Breast epithelium (tissue), 4 donors: ENCODE measurements at regions not wholly inside any gene's neighbourhood (a gene's known extent, or its start where the extent isn't known, plus 50 kb on each side); places are given as distances from the start of the nearest gene placed in this dataset.

ENCODE experiments used
- DNase-seq, 2 donors: peaks; one replicate each; pipeline ENCODE4 v3.0.0-alpha.2; 2019; ENCODE audit warnings: low spot score in 2 of 2
- H3K27ac ChIP-seq, 2 donors: fragments of 200-600 bp; sonication (generic) in 1 of 2; one replicate each; pipeline ENCODE4 v1.5.1; 2016 to 2019; ENCODE audit warnings: mild to moderate bottlenecking in 1 of 2
- H3K27me3 ChIP-seq, 2 donors: fragments of 200-600 bp; sonication (generic) in 1 of 2; one replicate each; pipeline versions ENCODE4 v1.5.1 to v1.6.0; 2017 to 2019; ENCODE audit warnings: control low read depth in 1 of 2, mild to moderate bottlenecking in 1 of 2
- H3K36me3 ChIP-seq: fragments of 200-600 bp; one replicate; pipeline ENCODE4 v1.5.1; 2019
- H3K4me1 ChIP-seq, 2 donors: fragments of 200-600 bp; sonication (generic); one replicate each; pipeline ENCODE4 v1.5.1; 2016 to 2019; ENCODE audit warnings: control low read depth in 1 of 2
- H3K4me3 ChIP-seq, 3 donors: fragments of 200-600 bp; sonication (generic); 1 replicate in 2 of 3; 2 replicates in 1 of 3; pipeline ENCODE4 v1.5.1; 2016 to 2019; ENCODE audit warnings: mild to moderate bottlenecking in 3 of 3, moderate library complexity in 2 of 3
- H3K9me3 ChIP-seq, 2 donors: fragments of 200-600 bp; sonication (generic) in 1 of 2; one replicate each; pipeline ENCODE4 v1.5.1; 2016 to 2019; ENCODE audit warnings: control low read depth in 1 of 2
- POLR2A ChIP-seq: fragments of 450-650 bp; IDR thresholded peaks from one replicate; pipeline ENCODE4 v1.6.1; 2016; ENCODE audit warnings: antibody characterized with exemption, mild to moderate bottlenecking, moderate library complexity
- POLR2AphosphoS5 ChIP-seq, 3 donors: sonication (generic); formaldehyde crosslinking; IDR thresholded peaks; one replicate each; pipeline ENCODE4 v1.6.1; 2017; ENCODE audit warnings: antibody characterized with exemption in 3 of 3
- intact Hi-C: fragments of 100-400 bp; cut with DNase I; formaldehyde crosslinking; loops from one replicate; pipeline ENCODE4 v1.15.1; 2023; ENCODE audit warnings: low total_unique reads
- TF ChIP-seq, protein P1 (sequence below), 3 donors: fragments of 450-650 bp; IDR thresholded peaks; one replicate each; pipeline ENCODE4 v1.5.1; 2016 to 2017; ENCODE audit warnings: antibody characterized with exemption in 3 of 3, mild to moderate bottlenecking in 3 of 3, moderate library complexity in 3 of 3

DNA sequence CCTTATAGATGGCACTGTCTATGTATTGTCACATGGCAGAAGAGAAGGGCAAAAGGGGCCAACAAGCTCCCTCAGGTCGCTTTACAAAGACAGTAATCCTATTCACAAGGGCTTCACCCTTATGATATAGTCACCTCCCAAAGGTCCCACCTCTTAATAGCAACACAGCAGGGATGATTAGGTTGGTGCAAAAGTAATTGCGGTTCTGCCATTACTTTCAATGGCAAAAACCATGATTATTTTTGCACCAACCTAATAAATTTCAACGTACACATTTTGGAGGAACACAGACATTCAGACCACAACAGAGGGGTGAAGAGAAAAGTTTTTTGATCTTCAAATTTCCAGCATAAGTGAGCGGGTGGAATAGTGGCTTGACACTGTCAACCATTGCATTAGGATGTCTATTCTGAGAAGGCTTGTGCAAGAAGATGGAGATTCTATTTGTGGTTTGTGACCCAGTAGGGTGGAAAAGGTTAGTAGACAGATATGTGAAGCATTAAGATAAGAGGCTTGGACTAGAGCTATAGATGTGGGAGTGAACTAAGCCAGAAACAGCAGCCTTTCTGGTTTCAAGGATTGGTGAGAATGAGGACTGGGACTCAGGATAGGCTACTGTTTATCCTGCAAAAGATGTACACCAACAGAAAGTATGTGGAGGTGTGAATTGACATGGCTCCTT is 75.5 kb upstream of the CPSF6 start:
- no peaks in the 10 kb centered on the region for H3K9me3 ChIP-seq
- H3K27me3 ChIP-seq = no peaks in the 10 kb centered on the region
- H3K36me3 ChIP-seq = no peaks in the 10 kb centered on the region
- H3K4me3 ChIP-seq = no peak overlapping the region
- intact Hi-C loops = no loop called here
- H3K27ac ChIP-seq = no peak overlapping the region
- no peak for DNase-seq
- no peak for TF ChIP-seq POLR2AphosphoS5 (IDR thresholded peaks at IDR 0.05)
- TF ChIP-seq, protein P1, sequence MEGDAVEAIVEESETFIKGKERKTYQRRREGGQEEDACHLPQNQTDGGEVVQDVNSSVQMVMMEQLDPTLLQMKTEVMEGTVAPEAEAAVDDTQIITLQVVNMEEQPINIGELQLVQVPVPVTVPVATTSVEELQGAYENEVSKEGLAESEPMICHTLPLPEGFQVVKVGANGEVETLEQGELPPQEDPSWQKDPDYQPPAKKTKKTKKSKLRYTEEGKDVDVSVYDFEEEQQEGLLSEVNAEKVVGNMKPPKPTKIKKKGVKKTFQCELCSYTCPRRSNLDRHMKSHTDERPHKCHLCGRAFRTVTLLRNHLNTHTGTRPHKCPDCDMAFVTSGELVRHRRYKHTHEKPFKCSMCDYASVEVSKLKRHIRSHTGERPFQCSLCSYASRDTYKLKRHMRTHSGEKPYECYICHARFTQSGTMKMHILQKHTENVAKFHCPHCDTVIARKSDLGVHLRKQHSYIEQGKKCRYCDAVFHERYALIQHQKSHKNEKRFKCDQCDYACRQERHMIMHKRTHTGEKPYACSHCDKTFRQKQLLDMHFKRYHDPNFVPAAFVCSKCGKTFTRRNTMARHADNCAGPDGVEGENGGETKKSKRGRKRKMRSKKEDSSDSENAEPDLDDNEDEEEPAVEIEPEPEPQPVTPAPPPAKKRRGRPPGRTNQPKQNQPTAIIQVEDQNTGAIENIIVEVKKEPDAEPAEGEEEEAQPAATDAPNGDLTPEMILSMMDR (IDR thresholded peaks at IDR 0.05) = no peak
- TF ChIP-seq POLR2A = no peak
- H3K4me1 ChIP-seq = no peaks in the 10 kb centered on the region

GRCh38 chr12:69167648-69168165 is 71.7 kb upstream of the CPSF6 start:
- no peaks in the 10 kb centered on the region for H3K4me1 ChIP-seq
- H3K4me3 ChIP-seq = no peak overlapping the region
- DNase-seq = no peak
- TF ChIP-seq POLR2AphosphoS5 (IDR thresholded peaks at IDR 0.05) = no peak
- TF ChIP-seq, protein P1 (IDR thresholded peaks at IDR 0.05) = no peak
- TF ChIP-seq POLR2A = no peak
- no peaks in the 10 kb centered on the region for H3K36me3 ChIP-seq
- no peaks in the 10 kb centered on the region for H3K27me3 ChIP-seq
- intact Hi-C loops = no loop called here
- H3K27ac ChIP-seq = no peak overlapping the region
- H3K9me3 ChIP-seq = no peaks in the 10 kb centered on the region

DNA sequence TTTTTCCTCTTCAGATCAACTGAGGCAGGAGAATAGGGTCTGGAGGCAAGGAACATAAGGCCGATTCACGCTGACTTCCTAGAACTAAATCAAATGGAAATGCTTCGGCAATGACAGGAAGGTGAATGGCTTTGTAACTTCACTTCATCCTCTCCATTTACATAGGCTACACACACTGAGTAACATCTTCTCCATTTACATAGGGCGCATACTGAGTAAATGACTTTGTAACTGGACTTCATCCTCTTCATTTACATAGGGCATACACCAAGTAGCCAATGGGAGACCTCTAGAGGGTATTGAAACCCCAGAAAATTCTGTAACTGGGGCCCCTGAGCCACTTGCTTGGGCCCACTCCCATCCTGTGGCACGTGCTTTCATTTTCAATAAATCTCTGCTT is 71.0 kb upstream of the CPSF6 start:
- intact Hi-C loops = no loop called here
- no peaks in the 10 kb centered on the region for H3K9me3 ChIP-seq
- no peak overlapping the region for H3K27ac ChIP-seq
- no peak overlapping the region for H3K4me3 ChIP-seq
- H3K36me3 ChIP-seq = no peaks in the 10 kb centered on the region
- TF ChIP-seq POLR2A (no peak), POLR2AphosphoS5 (IDR thresholded peaks at IDR 0.05) (no peak)
- TF ChIP-seq, protein P1 (IDR thresholded peaks at IDR 0.05) = no peak
- no peaks in the 10 kb centered on the region for H3K4me1 ChIP-seq
- DNase-seq = no peak
- H3K27me3 ChIP-seq = no peaks in the 10 kb centered on the region

DNA sequence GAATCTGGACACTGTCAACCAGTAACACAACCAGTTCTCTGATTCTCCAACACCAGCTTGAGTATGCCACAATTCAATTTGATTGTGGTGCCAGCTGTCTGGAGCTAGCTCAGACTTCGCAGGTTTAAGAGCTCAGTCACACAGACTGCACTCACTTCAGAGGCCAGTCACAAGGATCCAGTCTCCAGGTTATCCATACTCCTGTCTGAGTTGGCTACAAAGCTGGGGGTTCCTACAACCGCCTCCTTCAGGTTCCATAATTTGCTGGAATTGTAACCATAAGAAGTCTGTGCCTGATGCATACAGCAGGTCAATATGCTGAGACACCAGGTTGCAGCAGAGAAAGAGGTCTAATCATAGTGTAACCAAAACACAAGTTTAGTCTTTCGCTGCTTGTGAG is 70.5 kb upstream of the CPSF6 start:
- no peak for DNase-seq
- TF ChIP-seq POLR2AphosphoS5 (IDR thresholded peaks at IDR 0.05) = no peak
- no peak for TF ChIP-seq POLR2A
- TF ChIP-seq, protein P1 (IDR thresholded peaks at IDR 0.05) = no peak
- no peak overlapping the region for H3K4me3 ChIP-seq
- no peaks in the 10 kb centered on the region for H3K27me3 ChIP-seq
- intact Hi-C loops = no loop called here
- H3K9me3 ChIP-seq = no peaks in the 10 kb centered on the region
- H3K36me3 ChIP-seq = no peaks in the 10 kb centered on the region
- no peaks in the 10 kb centered on the region for H3K4me1 ChIP-seq
- H3K27ac ChIP-seq = no peak overlapping the region

GRCh38 chr12:69170293-69170692 is 69.1 kb upstream of the CPSF6 start:
- no peaks in the 10 kb centered on the region for H3K4me1 ChIP-seq
- no peaks in the 10 kb centered on the region for H3K9me3 ChIP-seq
- TF ChIP-seq POLR2A (no peak), POLR2AphosphoS5 (IDR thresholded peaks at IDR 0.05) (no peak)
- TF ChIP-seq, protein P1 (IDR thresholded peaks at IDR 0.05) = no peak
- no peaks in the 10 kb centered on the region for H3K36me3 ChIP-seq
- no peak overlapping the region for H3K4me3 ChIP-seq
- H3K27me3 ChIP-seq = no peaks in the 10 kb centered on the region
- intact Hi-C loops = no loop called here
- no peak for DNase-seq
- H3K27ac ChIP-seq = no peak overlapping the region
